T-helper 9 cell (primary cell): ENCODE measurements at regions not wholly inside any gene's neighbourhood (a gene's known extent, or its start where the extent isn't known, plus 50 kb on each side); places are given as distances from the start of the nearest gene placed in this dataset.

Source experiments
- DNase-seq: peaks from one replicate; pipeline ENCODE4 v3.0.0-alpha.2; 2020

DNA sequence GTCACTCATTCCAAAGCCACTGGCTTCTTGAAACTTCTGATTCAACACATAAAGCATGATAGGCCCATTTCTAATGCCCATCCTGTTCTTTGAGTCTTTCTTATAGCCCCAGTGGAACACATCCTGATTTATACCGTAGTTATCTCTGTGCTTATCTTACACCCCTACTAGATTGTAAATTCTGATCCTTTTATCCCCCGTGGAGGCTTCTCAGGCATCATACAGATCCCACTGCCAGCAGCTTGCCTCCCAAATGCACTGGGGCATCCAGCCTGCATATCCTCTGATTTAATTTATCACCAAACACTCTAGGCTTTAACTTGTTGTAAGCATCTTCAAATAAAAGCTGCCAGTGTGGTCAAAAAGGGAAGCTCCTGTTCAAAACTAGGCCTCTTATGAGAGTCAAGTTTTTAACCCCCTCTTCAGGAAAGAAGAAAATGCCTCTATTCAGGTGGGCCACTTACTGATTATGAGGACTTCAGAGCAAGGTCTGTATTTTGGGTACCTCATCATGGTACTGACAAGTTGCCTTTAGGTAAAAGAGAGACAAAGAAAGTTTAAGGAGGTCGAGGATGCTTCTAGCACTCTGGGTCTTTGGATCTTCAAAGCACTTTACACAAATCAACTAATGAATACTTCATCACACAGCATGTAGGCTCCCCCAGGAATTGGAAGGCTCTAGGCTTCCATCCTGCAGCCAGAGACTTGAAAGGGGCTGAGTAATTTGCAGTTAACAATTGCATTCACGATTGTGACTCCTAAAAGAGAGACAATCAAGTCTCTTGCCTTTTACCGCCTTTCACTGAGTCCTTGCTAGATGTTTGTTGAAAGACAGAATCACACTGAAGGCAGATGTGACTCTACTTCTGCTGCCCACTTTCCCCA, 95.8 kb upstream of the LDB2 start:
- DNase-seq = no peak

DNA sequence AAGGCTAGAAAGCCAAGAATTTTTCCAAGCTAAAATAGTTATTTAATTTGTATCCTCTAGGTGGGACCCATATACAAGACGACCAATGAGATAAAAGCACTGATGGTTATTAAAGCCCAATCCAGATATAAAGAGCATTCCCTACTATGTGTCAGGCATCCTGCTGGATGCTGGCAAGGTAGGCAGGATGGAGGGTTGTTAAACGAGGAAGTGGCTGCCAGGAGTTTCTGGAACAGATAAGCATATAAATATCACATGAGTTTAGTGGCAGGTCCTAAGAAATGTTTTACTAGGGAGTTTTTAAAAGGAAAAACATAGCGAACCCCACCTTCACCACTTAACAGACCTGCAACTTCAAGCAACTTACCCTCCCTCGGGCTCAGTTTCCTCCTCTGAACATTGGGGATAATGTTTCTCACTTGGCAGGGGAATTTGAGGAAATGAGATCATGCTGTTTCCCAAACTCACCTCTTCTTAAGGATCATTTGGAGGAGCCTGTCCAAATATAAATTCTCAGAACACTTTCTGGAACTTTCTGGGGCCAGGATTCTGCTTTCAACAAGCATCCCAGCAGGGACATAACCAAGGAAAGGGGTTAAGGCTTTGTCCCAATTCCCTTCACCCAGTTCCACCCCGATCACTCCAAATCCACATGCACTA, 94.3 kb upstream of the LDB2 start:
- DNase-seq = no peak

DNA sequence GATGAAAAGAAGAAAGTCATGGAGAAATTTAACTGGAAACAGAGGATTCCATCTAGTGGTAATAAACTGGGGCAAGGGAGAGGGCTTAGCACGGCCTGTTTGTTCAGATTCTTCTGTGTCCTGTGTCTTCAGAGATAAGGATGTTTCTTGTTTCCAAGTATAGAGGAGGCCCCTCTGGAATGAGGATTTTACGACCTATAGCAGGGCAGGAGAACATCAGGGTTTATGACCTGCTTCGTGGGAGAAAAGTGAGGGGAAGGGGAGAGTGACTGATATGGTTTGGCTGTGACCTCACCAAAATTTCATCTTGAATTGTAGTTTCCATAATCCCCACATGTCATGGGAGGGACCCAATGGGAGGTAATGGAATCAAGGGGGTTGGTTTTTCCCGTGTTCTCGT, 93.0 kb upstream of the LDB2 start:
- no peak for DNase-seq

DNA sequence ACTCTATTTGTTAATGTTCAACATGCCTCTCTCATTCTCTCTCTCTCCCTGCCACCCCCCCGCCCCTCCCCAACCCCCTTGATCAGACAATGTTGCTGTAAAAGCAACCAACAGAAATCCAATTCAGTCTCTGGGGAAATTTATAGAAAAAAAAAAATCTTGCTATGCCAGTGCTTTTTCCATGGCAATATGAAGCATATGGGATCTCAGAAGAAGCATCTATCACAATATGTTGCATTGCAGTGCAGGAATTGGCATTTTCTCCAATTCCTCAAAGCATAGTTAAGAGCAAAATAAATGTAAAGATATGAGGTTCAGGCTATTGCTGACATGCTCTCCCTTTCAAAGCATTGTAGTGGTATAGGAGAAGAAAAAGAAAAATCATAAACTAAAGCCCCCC, 90.9 kb upstream of the LDB2 start:
- DNase-seq = no peak

DNA sequence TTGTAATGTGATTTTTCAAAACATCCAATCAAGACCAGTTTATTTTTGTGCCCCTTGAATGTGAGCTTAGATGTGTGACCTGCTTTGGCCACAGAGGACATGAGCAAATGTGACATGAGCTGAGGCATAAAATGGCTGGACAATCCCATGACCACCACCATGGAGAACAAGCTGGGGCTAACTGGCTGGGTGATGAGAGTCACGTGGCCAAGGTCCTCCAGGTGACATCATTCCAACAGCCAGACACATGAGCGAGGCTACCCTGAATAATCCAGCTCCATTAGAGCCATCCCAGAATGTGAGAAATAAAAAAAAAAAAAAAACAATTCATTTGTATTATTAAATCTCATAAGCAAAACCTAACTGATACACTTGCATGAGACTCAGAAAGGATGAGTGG, 90.4 kb upstream of the LDB2 start:
- DNase-seq = no peak

DNA sequence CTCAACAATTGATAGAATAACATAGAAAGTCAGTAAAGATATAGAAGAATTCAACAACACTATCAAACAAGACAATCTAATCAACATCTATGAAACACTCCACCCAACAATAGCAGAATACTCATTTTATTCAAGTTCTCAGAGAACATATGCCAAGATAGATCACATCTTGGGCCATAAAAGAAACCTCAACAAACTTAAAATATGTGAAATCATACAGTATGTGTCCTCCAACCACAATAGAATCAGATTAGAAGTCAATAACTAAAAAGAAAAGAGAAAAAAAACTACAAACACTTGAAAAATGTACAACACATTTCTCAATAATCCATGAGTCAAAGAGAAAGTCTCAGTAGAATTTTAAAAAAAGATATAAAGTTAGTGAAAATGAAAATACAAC, 78.6 kb upstream of the LDB2 start:
- DNase-seq = no peak

DNA sequence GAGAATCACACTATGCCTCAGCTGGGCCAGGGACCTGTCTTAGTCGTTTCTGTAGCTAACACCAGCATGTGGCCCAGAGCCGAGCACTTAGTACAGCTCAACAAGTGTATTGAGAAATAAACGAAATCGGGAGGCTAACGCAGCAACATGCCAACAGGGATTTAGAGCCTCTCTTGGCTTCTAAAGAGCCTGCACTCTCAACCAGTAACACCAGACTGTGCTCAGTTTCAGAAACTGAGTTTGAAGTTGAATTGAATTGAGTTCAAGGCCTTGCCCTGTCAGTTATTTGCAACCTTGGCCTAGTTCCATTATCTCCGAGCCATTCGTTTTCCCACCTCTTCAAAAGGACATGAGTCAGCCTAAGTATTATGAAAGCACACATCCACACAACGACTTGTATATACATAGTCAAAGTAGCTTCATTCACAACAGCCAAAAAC, 71.3 kb upstream of the LDB2 start:
- DNase-seq = no peak

DNA sequence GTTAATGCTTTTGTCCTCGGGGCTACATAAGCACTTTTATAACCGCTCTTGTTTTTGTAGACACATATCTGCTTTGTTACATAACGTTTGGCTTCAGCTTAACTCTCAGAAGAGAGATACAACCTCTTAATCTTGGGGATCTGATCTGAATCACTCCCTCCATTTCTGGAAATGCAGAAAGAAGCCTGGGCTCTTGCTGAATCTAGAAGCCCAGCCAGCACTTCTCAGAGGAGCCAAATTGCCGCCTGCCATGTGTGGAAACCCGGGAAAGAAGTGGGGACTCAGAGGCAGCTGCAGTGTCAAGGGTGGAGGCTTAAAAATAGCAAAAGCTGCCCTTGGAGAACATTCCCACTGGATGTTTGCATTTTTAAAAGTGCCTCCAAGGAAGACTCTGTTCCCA, 69.3 kb upstream of the LDB2 start:
- DNase-seq = no peak

DNA sequence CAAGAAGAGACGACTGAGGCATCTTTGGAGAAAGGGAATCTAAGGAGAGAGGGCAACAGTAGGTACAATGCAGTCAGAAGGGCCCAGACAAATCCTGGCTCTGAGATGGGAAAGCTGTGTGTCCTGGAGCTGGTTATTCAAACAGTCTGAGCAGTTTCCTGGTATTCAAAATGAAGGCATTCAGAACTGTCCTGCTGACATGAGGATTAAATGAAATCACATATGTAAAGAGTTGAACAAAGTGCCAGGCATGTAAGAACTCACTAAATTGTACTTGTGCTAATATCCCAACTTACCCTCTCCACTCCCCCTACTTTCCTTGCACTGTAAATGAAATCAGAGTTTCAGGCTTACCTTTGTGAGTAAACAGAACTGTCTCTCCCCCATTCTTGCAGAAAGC, 60.9 kb upstream of the LDB2 start:
- no peak for DNase-seq

DNA sequence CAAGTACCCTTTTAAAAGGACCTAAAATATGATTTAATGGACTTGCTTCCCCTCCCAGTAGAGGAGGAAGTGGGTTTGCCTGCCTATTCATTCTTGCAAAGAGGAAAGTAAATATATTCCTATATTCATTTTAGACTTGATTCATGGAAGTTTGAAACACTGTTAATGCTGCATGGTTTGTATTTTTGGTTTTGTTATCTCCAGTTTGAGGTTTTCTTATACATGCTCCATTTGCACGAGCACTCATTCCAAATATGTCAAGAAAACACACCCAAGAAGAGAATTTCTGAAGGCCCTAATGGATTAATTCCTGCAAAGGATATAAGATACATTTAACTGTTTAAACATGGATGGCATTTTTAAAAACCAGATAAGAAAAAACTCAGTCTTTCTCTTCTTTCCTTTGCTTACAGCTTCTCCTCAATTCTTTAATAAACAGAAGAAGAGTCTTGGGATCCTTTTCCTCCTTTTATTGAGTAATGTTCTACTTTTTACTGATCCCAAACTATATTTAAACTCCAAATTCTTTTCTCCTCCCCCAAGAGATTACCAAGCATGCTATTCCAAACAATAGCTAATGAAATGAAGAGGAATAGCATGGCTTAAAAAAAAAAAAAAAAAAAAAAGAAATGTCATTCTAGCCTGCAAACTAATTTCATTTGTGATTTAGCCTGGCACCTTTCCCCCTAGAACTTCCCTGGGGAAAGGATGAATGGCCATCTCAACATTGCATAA, 54.6 kb upstream of the LDB2 start:
- no peak for DNase-seq

DNA sequence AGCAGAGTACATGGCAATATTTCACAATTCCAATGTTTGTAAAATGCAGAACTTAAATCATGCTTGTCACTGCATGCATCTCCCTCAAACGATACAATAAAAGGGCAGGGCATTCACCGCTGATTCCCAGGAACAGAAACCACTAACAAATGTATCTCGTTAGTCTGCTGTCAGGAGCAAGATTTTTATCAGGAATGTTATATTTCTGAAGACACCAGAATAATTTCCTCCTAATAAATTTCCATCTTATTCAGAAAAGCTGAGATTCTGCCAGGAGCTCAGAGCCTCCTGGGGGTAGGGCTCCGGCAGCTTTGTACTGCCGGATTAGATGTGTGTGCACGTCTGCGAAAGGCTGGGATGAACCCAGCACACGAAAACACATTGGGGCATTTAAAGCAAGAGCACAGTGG, 54.0 kb upstream of the LDB2 start:
- no peak for DNase-seq
